GM21576 (cell line): ENCODE measurements at regions not wholly inside any gene's neighbourhood (a gene's known extent, or its start where the extent isn't known, plus 50 kb on each side); places are given as distances from the start of the nearest gene placed in this dataset.

ENCODE experiments used
- ATAC-seq: cut with Tn5 transposase; IDR thresholded peaks from one replicate; pipeline ENCODE4 v1.9.1; 2021; ENCODE audit warnings: mild to moderate bottlenecking, moderate library complexity; ENCODE audit not compliant: unreplicated experiment

GRCh38 chr18:73746101-73746500 lies 401.5 kb downstream of the FBXO15 start:
- ATAC-seq = no peak

- no peak for ATAC-seq
These were observed 404.7 kb downstream of the FBXO15 start for GRCh38 chr18:73742957-73743356.

GRCh38 chr18:73741946-73742345 lies 405.7 kb downstream of the FBXO15 start:
- no peak for ATAC-seq

- ATAC-seq = no peak
These were observed 408.5 kb downstream of the FBXO15 start for GRCh38 chr18:73739098-73739497.

- no peak for ATAC-seq
These were observed 409.6 kb downstream of the FBXO15 start for GRCh38 chr18:73737990-73738389.

GRCh38 chr18:73735836-73736235 lies 411.8 kb downstream of the FBXO15 start:
- no peak for ATAC-seq

- no peak for ATAC-seq
These were observed 413.8 kb downstream of the FBXO15 start for GRCh38 chr18:73733806-73734314.

- no peak for ATAC-seq
These were observed 414.3 kb downstream of the FBXO15 start for GRCh38 chr18:73733376-73733775.

- no peak for ATAC-seq
These were observed 419.0 kb downstream of the FBXO15 start for GRCh38 chr18:73728657-73729056.

GRCh38 chr18:73724958-73725357 lies 422.7 kb downstream of the FBXO15 start:
- no peak for ATAC-seq

GRCh38 chr18:73719611-73720010 lies 428.0 kb downstream of the FBXO15 start:
- no peak for ATAC-seq

GRCh38 chr18:73717570-73717969 lies 430.1 kb downstream of the FBXO15 start:
- no peak for ATAC-seq

- ATAC-seq = no peak
These were observed 432.4 kb downstream of the FBXO15 start for GRCh38 chr18:73715210-73715670.

- ATAC-seq = no peak
These were observed 433.2 kb downstream of the FBXO15 start for GRCh38 chr18:73714466-73714865.

GRCh38 chr18:73711256-73711655 lies 436.4 kb downstream of the FBXO15 start:
- ATAC-seq = no peak

- no peak for ATAC-seq
These were observed 439.0 kb downstream of the FBXO15 start for GRCh38 chr18:73708591-73708990.

GRCh38 chr18:73707035-73707434 lies 440.6 kb downstream of the FBXO15 start:
- ATAC-seq = no peak

- no peak for ATAC-seq
These were observed 450.3 kb downstream of the FBXO15 start for GRCh38 chr18:73697353-73697752.

- ATAC-seq = no peak
These were observed 450.9 kb downstream of the FBXO15 start for GRCh38 chr18:73696698-73697097.

GRCh38 chr18:73696171-73696570 lies 451.5 kb downstream of the FBXO15 start:
- no peak for ATAC-seq

- ATAC-seq = no peak
These were observed 454.5 kb downstream of the FBXO15 start for GRCh38 chr18:73693091-73693490.

- no peak for ATAC-seq
These were observed 456.0 kb downstream of the FBXO15 start for GRCh38 chr18:73691624-73692023.

GRCh38 chr18:73691118-73691517 lies 456.5 kb downstream of the FBXO15 start:
- no peak for ATAC-seq
